PFSK-1 (cell line): ENCODE measurements at regions not wholly inside any gene's neighbourhood (a gene's known extent, or its start where the extent isn't known, plus 50 kb on each side); places are given as distances from the start of the nearest gene placed in this dataset.

ENCODE experiments used
- POLR2AphosphoS5 ChIP-seq: IDR thresholded peaks from 2 replicates; pipeline ENCODE4 v1.6.1; 2012; ENCODE audit warnings: low read depth, mild to moderate bottlenecking, control low read depth, low read length, moderate library complexity
- REST ChIP-seq, 2 experiments: IDR thresholded peaks; 2 replicates each; pipeline versions ENCODE4 v1.6.1 to v1.8.0; 2011 to 2012; ENCODE audit warnings: low read depth in 2 of 2, low read length in 2 of 2, control low read depth in 1 of 2, inconsistent platforms in 1 of 2, mild to moderate bottlenecking in 1 of 2, moderate library complexity in 1 of 2; ENCODE audit not compliant: insufficient read depth in 1 of 2
- SIN3A ChIP-seq: IDR thresholded peaks from 2 replicates; pipeline ENCODE4 v1.6.1; 2012; ENCODE audit warnings: mild to moderate bottlenecking, low read length, moderate library complexity, borderline replicate concordance; ENCODE audit not compliant: insufficient read depth
- TAF1 ChIP-seq: IDR thresholded peaks from 2 replicates; pipeline ENCODE4 v1.6.1; 2012; ENCODE audit warnings: low read length, control low read depth, borderline replicate concordance; ENCODE audit not compliant: insufficient read depth

- no peak for TF ChIP-seq POLR2AphosphoS5
- no peak for TF ChIP-seq REST (IDR thresholded peaks at IDR 0.05; ENCODE audit: insufficient read depth in 1 of 2, low read depth in 2 of 2, low read length in 2 of 2)
- no peak for TF ChIP-seq SIN3A
- TF ChIP-seq TAF1 = no peak
These were observed 192.2 kb upstream of the C9orf72 start for GRCh38 chr9:27765266-27766072.
